ENCODE measurements at regions not wholly inside any gene's neighbourhood (a gene's known extent, or its start where the extent isn't known, plus 50 kb on each side); places are given as distances from the start of the nearest gene placed in this dataset.

GRCh38 chr9:126165755-126166154 is 160.9 kb upstream of the MVB12B start:
- no peaks in the 10 kb centered on the region for H3K27me3 ChIP-seq
- H3K27ac ChIP-seq = no peak overlapping the region
- no peak overlapping the region for H3K4me3 ChIP-seq
- H3K4me1 ChIP-seq = no peaks in the 10 kb centered on the region
- DNase-seq (no peak), ATAC-seq (no peak)
- H3K9me3 ChIP-seq = no peaks in the 10 kb centered on the region
- no peaks in the 10 kb centered on the region for H3K36me3 ChIP-seq
- intact Hi-C loops (cut with DNase I) = no loop called here
- TF ChIP-seq CTCF (IDR thresholded peaks at IDR 0.05) (no peak), POLR2A (IDR thresholded peaks at IDR 0.05) (no peak)
- WGBS (ENCODE audit: insufficient coverage, low coverage, low lambda C conversion rate, missing lambda C conversion rate) = 94% methylated on average over 3 of the region's 8 CpGs

GRCh38 chr9:126166291-126166690 is 160.3 kb upstream of the MVB12B start:
- no peak overlapping the region for H3K4me3 ChIP-seq
- no peaks in the 10 kb centered on the region for H3K36me3 ChIP-seq
- 73% methylated on average over 6 of the region's 7 CpGs for WGBS (ENCODE audit: insufficient coverage, low coverage, low lambda C conversion rate, missing lambda C conversion rate)
- TF ChIP-seq CTCF (IDR thresholded peaks at IDR 0.05) = no peak
- no peak for TF ChIP-seq POLR2A (IDR thresholded peaks at IDR 0.05)
- intact Hi-C loops (cut with DNase I) = no loop called here
- no peaks in the 10 kb centered on the region for H3K9me3 ChIP-seq
- peak in 1 of 3 donors; percentile 36 for DNase-seq
- no peaks in the 10 kb centered on the region for H3K4me1 ChIP-seq
- H3K27ac ChIP-seq = no peak overlapping the region
- H3K27me3 ChIP-seq = no peaks in the 10 kb centered on the region
- ATAC-seq = no peak

GRCh38 chr9:126166866-126167265 is 159.8 kb upstream of the MVB12B start:
- Histone ChIP-seq H3K36me3 (no peaks in the 10 kb centered on the region), H3K4me3 (no peak overlapping the region), H3K9me3 (no peaks in the 10 kb centered on the region), H3K4me1 (no peaks in the 10 kb centered on the region), H3K27ac (no peak overlapping the region), H3K27me3 (no peaks in the 10 kb centered on the region)
- DNase-seq (peak in 1 of 3 donors; percentile 20), ATAC-seq (no peak)
- no peak for TF ChIP-seq POLR2A (IDR thresholded peaks at IDR 0.05)
- TF ChIP-seq CTCF (IDR thresholded peaks at IDR 0.05) = no peak
- intact Hi-C loops (cut with DNase I) = no loop called here
- 60% methylated on average over 2 of the region's 6 CpGs for WGBS (ENCODE audit: insufficient coverage, low coverage, low lambda C conversion rate, missing lambda C conversion rate)

- no peaks in the 10 kb centered on the region for H3K36me3 ChIP-seq
- H3K27ac ChIP-seq = no peak overlapping the region
- no peaks in the 10 kb centered on the region for H3K4me1 ChIP-seq
- DNase-seq (no peak), ATAC-seq (no peak)
- H3K4me3 ChIP-seq = no peak overlapping the region
- intact Hi-C loops (cut with DNase I) = no loop called here
- H3K9me3 ChIP-seq = no peaks in the 10 kb centered on the region
- H3K27me3 ChIP-seq = no peaks in the 10 kb centered on the region
- TF ChIP-seq CTCF (IDR thresholded peaks at IDR 0.05) (no peak), POLR2A (IDR thresholded peaks at IDR 0.05) (no peak)
- 68% methylated on average over 4 of the region's 4 CpGs for WGBS (ENCODE audit: insufficient coverage, low coverage, low lambda C conversion rate, missing lambda C conversion rate)
Observed at GRCh38 chr9:126169736-126170135, 156.9 kb upstream of the MVB12B start.

- intact Hi-C loops (cut with DNase I) = no loop called here
- 71% methylated on average over 3 of the region's 6 CpGs for WGBS (ENCODE audit: insufficient coverage, low coverage, low lambda C conversion rate, missing lambda C conversion rate)
- no peak overlapping the region for H3K27ac ChIP-seq
- H3K4me1 ChIP-seq = no peaks in the 10 kb centered on the region
- H3K9me3 ChIP-seq = no peaks in the 10 kb centered on the region
- DNase-seq (peak in 1 of 3 donors; percentile 33), ATAC-seq (no peak)
- no peak overlapping the region for H3K4me3 ChIP-seq
- H3K36me3 ChIP-seq = no peaks in the 10 kb centered on the region
- TF ChIP-seq CTCF (IDR thresholded peaks at IDR 0.05) = no peak
- no peak for TF ChIP-seq POLR2A (IDR thresholded peaks at IDR 0.05)
- H3K27me3 ChIP-seq = no peaks in the 10 kb centered on the region
Observed at GRCh38 chr9:126170286-126170823, 156.3 kb upstream of the MVB12B start.

All from right lobe of liver (tissue), 6 donors.